WI38 (cell line): ENCODE measurements at regions not wholly inside any gene's neighbourhood (a gene's known extent, or its start where the extent isn't known, plus 50 kb on each side); places are given as distances from the start of the nearest gene placed in this dataset.

Source experiments
- H3K4me3 ChIP-seq: 2 replicates; pipeline ENCODE4 v1.5.1; 2011; ENCODE audit warnings: low read depth, mild to moderate bottlenecking, control low read depth, low read length
- TF ChIP-seq, protein P1 (sequence below): IDR thresholded peaks from 2 replicates; pipeline ENCODE4 v1.5.1; 2012; ENCODE audit warnings: low read depth, mild to moderate bottlenecking, control low read depth, low read length

DNA sequence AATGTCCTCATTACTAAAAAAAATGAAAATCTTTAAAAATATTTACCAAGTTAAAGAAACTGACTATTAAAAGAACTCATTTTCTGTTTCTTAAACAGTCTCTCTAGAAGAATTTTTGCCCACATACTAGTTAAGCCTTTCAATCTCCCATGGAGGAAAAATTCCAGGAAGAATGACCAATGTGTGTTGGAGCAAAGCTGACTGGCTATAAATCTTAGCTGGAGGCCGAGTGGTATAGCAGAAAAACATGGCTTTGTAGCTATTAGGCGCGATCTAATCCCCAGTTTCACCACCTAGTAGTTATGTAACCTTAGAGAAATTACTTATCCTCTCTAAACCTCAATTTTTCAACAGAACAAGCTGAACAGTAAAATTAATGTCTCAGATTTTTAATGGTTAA lies 135.5 kb upstream of the PRLR start:
- TF ChIP-seq, protein P1, sequence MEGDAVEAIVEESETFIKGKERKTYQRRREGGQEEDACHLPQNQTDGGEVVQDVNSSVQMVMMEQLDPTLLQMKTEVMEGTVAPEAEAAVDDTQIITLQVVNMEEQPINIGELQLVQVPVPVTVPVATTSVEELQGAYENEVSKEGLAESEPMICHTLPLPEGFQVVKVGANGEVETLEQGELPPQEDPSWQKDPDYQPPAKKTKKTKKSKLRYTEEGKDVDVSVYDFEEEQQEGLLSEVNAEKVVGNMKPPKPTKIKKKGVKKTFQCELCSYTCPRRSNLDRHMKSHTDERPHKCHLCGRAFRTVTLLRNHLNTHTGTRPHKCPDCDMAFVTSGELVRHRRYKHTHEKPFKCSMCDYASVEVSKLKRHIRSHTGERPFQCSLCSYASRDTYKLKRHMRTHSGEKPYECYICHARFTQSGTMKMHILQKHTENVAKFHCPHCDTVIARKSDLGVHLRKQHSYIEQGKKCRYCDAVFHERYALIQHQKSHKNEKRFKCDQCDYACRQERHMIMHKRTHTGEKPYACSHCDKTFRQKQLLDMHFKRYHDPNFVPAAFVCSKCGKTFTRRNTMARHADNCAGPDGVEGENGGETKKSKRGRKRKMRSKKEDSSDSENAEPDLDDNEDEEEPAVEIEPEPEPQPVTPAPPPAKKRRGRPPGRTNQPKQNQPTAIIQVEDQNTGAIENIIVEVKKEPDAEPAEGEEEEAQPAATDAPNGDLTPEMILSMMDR, result no peak
- no peak overlapping the region for H3K4me3 ChIP-seq

DNA sequence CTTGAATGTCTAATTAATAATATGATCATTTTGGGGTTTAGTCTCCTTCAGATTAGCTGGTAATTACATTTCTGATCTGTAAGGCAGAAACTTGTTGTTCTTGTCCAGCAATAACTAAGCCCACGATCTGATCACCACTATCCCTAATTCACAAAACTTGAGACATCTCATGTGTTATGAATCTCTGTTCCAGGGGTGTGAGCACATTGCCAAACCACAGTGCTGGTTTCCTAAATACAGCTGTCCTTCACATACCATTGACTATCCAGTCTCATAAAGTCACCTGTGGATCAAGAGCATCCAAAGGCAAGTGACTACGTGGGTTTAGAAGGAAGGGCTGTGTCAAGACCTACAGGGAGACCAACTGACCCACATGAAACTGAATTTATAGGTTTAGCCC lies 134.1 kb upstream of the PRLR start:
- H3K4me3 ChIP-seq, result no peak overlapping the region
- TF ChIP-seq, protein P1, result no peak

DNA sequence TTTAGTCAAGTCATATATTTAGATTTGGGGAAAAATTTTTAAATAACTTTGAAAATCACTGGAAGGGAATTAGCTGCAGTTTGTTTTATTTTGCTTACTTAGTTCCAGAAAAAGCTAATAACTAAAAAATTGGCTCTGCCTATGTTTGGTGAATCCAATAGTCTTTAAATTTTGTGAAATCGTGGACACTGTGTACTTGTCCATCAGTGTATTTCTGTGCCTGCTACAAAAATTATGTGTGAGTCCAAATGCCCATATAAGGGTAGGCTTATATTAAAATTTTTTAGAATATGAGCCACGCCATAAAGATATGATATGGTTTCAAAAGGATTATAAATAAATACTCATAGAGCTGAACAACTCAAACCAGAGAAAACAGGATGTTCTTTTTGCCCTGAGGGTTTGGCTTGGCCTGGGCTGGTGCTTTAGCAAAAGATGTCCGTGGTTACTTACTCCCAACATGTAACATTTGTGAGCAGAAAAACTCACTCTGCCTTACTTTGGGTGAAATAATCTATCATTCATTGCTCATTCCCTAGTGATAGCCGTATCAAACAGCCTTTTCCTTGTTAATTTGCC lies 133.2 kb upstream of the PRLR start:
- TF ChIP-seq, protein P1, result no peak
- H3K4me3 ChIP-seq, result no peak overlapping the region

DNA sequence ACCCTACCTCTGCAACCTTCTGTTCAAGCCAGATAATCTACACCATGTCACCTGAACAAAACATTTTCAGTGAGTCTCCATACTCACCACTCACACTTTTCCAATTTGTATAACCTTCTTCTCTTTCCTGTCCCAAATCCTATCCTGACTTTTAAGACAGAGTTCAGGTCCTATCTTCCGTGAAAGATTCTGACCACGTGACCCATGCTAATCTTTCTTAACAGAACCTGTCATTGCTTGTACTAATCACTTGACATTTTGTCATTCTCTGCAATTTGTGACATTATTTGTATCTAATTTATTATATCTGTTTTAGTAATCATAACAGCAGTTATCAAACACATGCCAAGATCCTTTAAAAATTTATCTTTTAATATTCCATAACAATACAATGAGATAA lies 132.5 kb upstream of the PRLR start:
- TF ChIP-seq, protein P1, result no peak
- H3K4me3 ChIP-seq, result no peak overlapping the region

DNA sequence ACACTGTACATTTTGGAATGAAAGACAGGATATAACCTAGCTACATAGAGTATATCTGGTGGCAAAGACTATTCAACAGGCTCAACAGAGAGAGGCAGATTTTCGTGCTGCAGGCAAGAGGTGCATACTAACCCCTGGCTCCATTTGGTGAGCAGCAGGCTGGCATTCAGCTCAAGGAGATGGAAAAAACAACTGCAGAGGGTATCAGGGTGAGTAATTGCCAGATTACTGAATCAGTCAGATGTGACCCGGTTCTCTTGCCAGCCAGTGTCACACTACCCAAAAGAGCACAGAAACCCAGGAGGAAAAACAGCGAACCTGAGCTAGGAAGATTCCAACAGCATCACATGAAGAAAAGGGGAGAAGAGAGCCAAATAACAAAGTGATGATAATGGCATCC lies 130.4 kb upstream of the PRLR start:
- TF ChIP-seq, protein P1, result no peak
- H3K4me3 ChIP-seq, result no peak overlapping the region

DNA sequence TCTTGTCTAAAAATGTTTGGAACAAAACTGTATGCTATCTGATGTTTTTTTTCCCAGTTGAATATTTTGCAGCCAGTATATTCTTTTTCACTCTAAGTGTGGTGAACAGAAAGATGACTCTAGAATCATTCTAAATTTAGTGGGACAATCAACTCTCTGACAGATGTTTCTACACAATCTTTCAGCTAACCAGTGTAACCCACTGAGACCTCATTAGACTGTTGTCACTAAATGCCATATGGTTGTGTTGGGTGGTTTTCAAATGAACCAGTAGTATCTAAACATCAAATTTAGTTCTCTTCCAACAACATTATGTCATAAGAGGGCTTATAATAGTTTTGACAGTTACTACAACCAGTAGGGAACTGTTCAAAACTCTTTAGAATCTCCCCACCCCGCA lies 129.6 kb upstream of the PRLR start:
- no peak overlapping the region for H3K4me3 ChIP-seq
- TF ChIP-seq, protein P1, result no peak

DNA sequence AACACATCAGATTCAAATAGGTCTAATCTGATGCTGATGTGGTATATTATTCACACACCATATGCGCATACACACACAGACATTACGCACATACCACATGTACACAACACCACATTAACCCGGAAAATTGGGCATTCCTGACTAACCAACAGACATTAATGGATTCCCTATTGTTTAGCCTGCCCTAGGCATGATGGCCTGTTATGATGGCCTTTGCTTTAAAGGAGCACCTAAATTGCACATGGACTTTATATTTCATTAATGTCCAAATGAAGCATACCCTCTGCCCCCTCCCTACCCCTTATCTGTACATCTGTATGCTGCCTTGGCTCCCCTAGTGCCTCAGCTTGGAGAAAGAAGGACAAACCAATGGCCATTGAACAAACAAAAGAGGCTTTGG lies 127.7 kb upstream of the PRLR start:
- TF ChIP-seq, protein P1, result no peak
- no peak overlapping the region for H3K4me3 ChIP-seq
